HCT116 (cell line): ENCODE measurements at regions not wholly inside any gene's neighbourhood (a gene's known extent, or its start where the extent isn't known, plus 50 kb on each side); places are given as distances from the start of the nearest gene placed in this dataset.

Source experiments
- ATAC-seq: fragments of 200-7000 bp; cut with Tn5 transposase; 2 replicates; pipeline ENCODE4 v1.9.1; 2020; ENCODE audit warnings: mild to moderate bottlenecking, moderate library complexity
- BruUV-seq: library from RNA; stranded (reverse); fragments of 400-500 nt; replicated peaks from 2 replicates; lab custom pipeline; 2021; lab: Mats Ljungman, UMichigan
- CTCF ChIA-PET: fragments of 300-600 bp; sonication (Branson Sonifier 250); formaldehyde crosslinking; loops from one replicate; lab custom pipeline; 2021; ENCODE audit warnings: antibody characterized with exemption; lab: Charles Lee
- POLR2A ChIA-PET: fragments of 300-600, 350-600 bp; sonication (Branson Sonifier 250); formaldehyde crosslinking; loops from one replicate; lab custom pipeline; 2021; ENCODE audit warnings: antibody characterized with exemption; lab: Charles Lee
- RAD21 ChIA-PET, 2 experiments: fragments of 300-600 bp; sonication (Branson Sonifier 250); formaldehyde crosslinking; loops; one replicate each; lab custom pipeline; 2023; ENCODE audit warnings: low total read pairs in 2 of 2; ENCODE audit not compliant: uncharacterized antibody in 2 of 2, unreplicated experiment in 2 of 2, low non-redundant PET in 1 of 2; lab: Charles Lee
- DNase-seq: peaks from one replicate; pipeline ENCODE4 v3.0.0-alpha.2; 2010; ENCODE audit warnings: low read depth, low spot score
- H2AFZ ChIP-seq: fragments of 200-600 bp; shearing (Covaris generic), sonication (generic); 2 replicates; pipeline ENCODE4 v1.6.1; 2017; ENCODE audit warnings: low read depth, mixed run types, mixed read lengths, antibody characterized with exemption, low read length; ENCODE audit not compliant: poor library complexity, severe bottlenecking
- H3K27ac ChIP-seq: 2 replicates; pipeline ENCODE4 v1.5.1; 2012; ENCODE audit warnings: low read depth, low read length
- H3K27me3 ChIP-seq: fragments of 200-600 bp; sonication (generic); 2 replicates; pipeline ENCODE4 v1.6.1; 2016; ENCODE audit warnings: mixed run types, low read length, mixed read lengths; ENCODE audit not compliant: insufficient read depth
- H3K36me3 ChIP-seq, 2 experiments: fragments of 200-500 bp in 1 of 2; fragments of 200-600 bp in 1 of 2; sonication (Bioruptor generic) in 1 of 2; sonication (generic) in 1 of 2; 2 replicates each; pipeline versions ENCODE4 v1.5.1 to v1.6.1; 2014 to 2016; ENCODE audit warnings: low read length in 2 of 2, inconsistent platforms in 1 of 2, mixed read lengths in 1 of 2, mixed run types in 1 of 2; ENCODE audit not compliant: insufficient read depth in 2 of 2, control insufficient read depth in 1 of 2
- H3K4me1 ChIP-seq, 2 experiments: fragments of 200-600 bp in 1 of 2; sonication (generic) in 1 of 2; 2 replicates each; pipeline versions ENCODE4 v1.5.1 to v1.6.1; 2012 to 2017; ENCODE audit warnings: low read length in 2 of 2, inconsistent platforms in 1 of 2, mild to moderate bottlenecking in 1 of 2, mixed read lengths in 1 of 2, mixed run types in 1 of 2, moderate library complexity in 1 of 2; ENCODE audit not compliant: insufficient read depth in 2 of 2, control insufficient read depth in 1 of 2
- H3K4me2 ChIP-seq: fragments of 200-600 bp; sonication (generic); 2 replicates; pipeline ENCODE4 v1.6.1; 2017; ENCODE audit warnings: mixed run types, low read length, mixed read lengths
- H3K4me3 ChIP-seq, 2 experiments: fragments of 200-600 bp in 1 of 2; sonication (generic) in 1 of 2; replicated peaks in 1 of 2; 2 replicates each; pipeline ENCODE4 v1.5.1; 2011 to 2016; ENCODE audit warnings: low read length in 2 of 2, control low read depth in 1 of 2, low read depth in 1 of 2, mild to moderate bottlenecking in 1 of 2, mixed read lengths in 1 of 2, mixed run types in 1 of 2
- H3K79me2 ChIP-seq: fragments of 200-600 bp; sonication (generic); 2 replicates; pipeline ENCODE4 v1.6.1; 2017; ENCODE audit warnings: mild to moderate bottlenecking, mixed run types, low read length, moderate library complexity, mixed read lengths; ENCODE audit not compliant: insufficient read depth
- H3K9ac ChIP-seq: fragments of 200-600 bp; sonication (generic); 2 replicates; pipeline ENCODE4 v1.6.1; 2016; ENCODE audit warnings: low read length, mixed read lengths
- H3K9me2 ChIP-seq: fragments of 200-600 bp; sonication (generic), shearing (Covaris generic); 2 replicates; pipeline ENCODE4 v1.6.1; 2017; ENCODE audit warnings: mixed run types, mild to moderate bottlenecking, moderate library complexity; ENCODE audit not compliant: insufficient read depth
- H3K9me3 ChIP-seq, 2 experiments: fragments of 200-500 bp in 1 of 2; fragments of 200-600 bp in 1 of 2; sonication (Bioruptor generic) in 1 of 2; sonication (generic) in 1 of 2; 2 replicates each; pipeline ENCODE4 v1.6.1; 2014 to 2017; ENCODE audit warnings: low read length in 2 of 2, mixed read lengths in 2 of 2, inconsistent platforms in 1 of 2, low read depth in 1 of 2, mild to moderate bottlenecking in 1 of 2, mixed run types in 1 of 2, moderate library complexity in 1 of 2; ENCODE audit not compliant: control insufficient read depth in 1 of 2, insufficient read depth in 1 of 2
- H4K20me1 ChIP-seq: fragments of 200-600 bp; sonication (generic), shearing (Covaris generic); 2 replicates; pipeline ENCODE4 v1.6.1; 2017; ENCODE audit warnings: mixed run types, mild to moderate bottlenecking, moderate library complexity; ENCODE audit not compliant: insufficient read depth
- ELF1 ChIP-seq: IDR thresholded peaks from 2 replicates; pipeline ENCODE4 v1.6.1; 2012; ENCODE audit warnings: low read depth, borderline replicate concordance
- EZH2 ChIP-seq: fragments of 200-600 bp; sonication (generic); IDR thresholded peaks from 2 replicates; pipeline ENCODE4 v1.6.1; 2017; ENCODE audit warnings: antibody characterized with exemption, mixed run types
- JUND ChIP-seq: IDR thresholded peaks from 2 replicates; pipeline ENCODE4 v1.6.1; 2012
- RAD21 ChIP-seq: IDR thresholded peaks from 2 replicates; pipeline ENCODE4 v1.6.1; 2012; ENCODE audit warnings: low read depth, mild to moderate bottlenecking
- SIN3A ChIP-seq: IDR thresholded peaks from 2 replicates; pipeline ENCODE4 v1.6.1; 2012; ENCODE audit warnings: low read depth
- SP1 ChIP-seq: IDR thresholded peaks from 2 replicates; pipeline ENCODE4 v1.6.1; 2012; ENCODE audit warnings: low read depth
- SRF ChIP-seq: IDR thresholded peaks from 2 replicates; pipeline ENCODE4 v1.6.1; 2012; ENCODE audit warnings: low read depth
- TCF7L2 ChIP-seq: IDR thresholded peaks from 2 replicates; pipeline ENCODE4 v1.7.0; 2011; ENCODE audit warnings: borderline replicate concordance, inconsistent platforms; ENCODE audit not compliant: insufficient read depth, insufficient read length; ENCODE audit errors: extremely low read depth
- YY1 ChIP-seq: IDR thresholded peaks from 2 replicates; pipeline ENCODE4 v1.6.1; 2011; ENCODE audit warnings: low read length, low read depth, moderate library complexity, mild to moderate bottlenecking; ENCODE audit not compliant: insufficient replicate concordance; ENCODE audit errors: extremely low read depth
- ZFX ChIP-seq: fragments of 450-650 bp; IDR thresholded peaks from 2 replicates; pipeline ENCODE4 v1.6.1; 2017
- intact Hi-C: fragments of 100-400 bp; cut with micrococcal nuclease; formaldehyde crosslinking; loops from 2 replicates; pipeline ENCODE4 v1.10.0; 2022
- TF ChIP-seq, protein P1 (sequence below): IDR thresholded peaks from 2 replicates; pipeline ENCODE4 v1.6.1; 2012
- TF ChIP-seq, protein P2 (sequence below): IDR thresholded peaks from 2 replicates; pipeline ENCODE4 v1.6.1; 2011; ENCODE audit warnings: mild to moderate bottlenecking, low read length, moderate library complexity; ENCODE audit not compliant: insufficient replicate concordance; ENCODE audit errors: extremely low read depth
- TF ChIP-seq, protein P3 (sequence below): IDR thresholded peaks from 2 replicates; pipeline ENCODE4 v1.6.1; 2012

DNA sequence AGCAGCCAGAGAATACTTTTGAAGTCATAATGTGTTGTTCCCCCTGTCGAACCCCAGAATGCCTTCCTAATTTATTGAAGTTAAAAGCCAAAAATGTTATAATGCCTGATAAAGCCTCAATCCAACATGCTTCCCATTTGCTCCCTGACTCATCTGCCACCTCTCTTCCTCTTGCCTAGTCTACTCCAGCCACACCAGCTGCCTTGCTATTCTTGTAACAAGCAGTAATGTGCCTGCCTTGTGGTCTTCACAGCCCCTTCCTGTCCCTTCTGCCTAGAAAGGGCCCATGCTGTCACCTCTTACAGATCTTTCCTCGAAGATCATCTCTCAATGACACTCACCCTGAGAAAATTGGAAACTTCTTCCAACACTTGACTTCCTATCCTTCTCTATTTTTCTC, 231.6 kb upstream of the CDH2 start:
- POLR2A ChIA-PET = no interaction called here
- no peak overlapping the region for H3K4me2 ChIP-seq

More for the DNA sequence above, 231.6 kb upstream of the CDH2 start:
- no peaks in the 10 kb centered on the region for H3K36me3 ChIP-seq
- H3K27me3 ChIP-seq = no peaks in the 10 kb centered on the region
- H3K4me1 ChIP-seq = no peaks in the 10 kb centered on the region
- no peak overlapping the region for H3K4me3 ChIP-seq
- no peak overlapping the region for H2AFZ ChIP-seq
- RAD21 ChIA-PET = no interaction called here
- TF ChIP-seq SP1 (no peak), RAD21 (no peak), TCF7L2 (no peak), EZH2 (no peak), JUND (no peak), SRF (no peak), YY1 (no peak), ZFX (no peak), SIN3A (no peak), ELF1 (no peak)
- TF ChIP-seq, protein P1, sequence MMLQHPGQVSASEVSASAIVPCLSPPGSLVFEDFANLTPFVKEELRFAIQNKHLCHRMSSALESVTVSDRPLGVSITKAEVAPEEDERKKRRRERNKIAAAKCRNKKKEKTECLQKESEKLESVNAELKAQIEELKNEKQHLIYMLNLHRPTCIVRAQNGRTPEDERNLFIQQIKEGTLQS = no peak
- TF ChIP-seq, protein P2, sequence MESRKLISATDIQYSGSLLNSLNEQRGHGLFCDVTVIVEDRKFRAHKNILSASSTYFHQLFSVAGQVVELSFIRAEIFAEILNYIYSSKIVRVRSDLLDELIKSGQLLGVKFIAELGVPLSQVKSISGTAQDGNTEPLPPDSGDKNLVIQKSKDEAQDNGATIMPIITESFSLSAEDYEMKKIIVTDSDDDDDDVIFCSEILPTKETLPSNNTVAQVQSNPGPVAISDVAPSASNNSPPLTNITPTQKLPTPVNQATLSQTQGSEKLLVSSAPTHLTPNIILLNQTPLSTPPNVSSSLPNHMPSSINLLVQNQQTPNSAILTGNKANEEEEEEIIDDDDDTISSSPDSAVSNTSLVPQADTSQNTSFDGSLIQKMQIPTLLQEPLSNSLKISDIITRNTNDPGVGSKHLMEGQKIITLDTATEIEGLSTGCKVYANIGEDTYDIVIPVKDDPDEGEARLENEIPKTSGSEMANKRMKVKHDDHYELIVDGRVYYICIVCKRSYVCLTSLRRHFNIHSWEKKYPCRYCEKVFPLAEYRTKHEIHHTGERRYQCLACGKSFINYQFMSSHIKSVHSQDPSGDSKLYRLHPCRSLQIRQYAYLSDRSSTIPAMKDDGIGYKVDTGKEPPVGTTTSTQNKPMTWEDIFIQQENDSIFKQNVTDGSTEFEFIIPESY = no peak
- TF ChIP-seq, protein P3, sequence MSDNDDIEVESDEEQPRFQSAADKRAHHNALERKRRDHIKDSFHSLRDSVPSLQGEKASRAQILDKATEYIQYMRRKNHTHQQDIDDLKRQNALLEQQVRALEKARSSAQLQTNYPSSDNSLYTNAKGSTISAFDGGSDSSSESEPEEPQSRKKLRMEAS = no peak
- H3K79me2 ChIP-seq = no peaks in the 10 kb centered on the region
- no peak overlapping the region for H3K9ac ChIP-seq
- CTCF ChIA-PET = no interaction called here
- H3K9me2 ChIP-seq = no peaks in the 10 kb centered on the region
- no peaks in the 10 kb centered on the region for H4K20me1 ChIP-seq
- no peaks in the 10 kb centered on the region for H3K9me3 ChIP-seq
- H3K27ac ChIP-seq = no peak overlapping the region
- no TSS peak for BruUV-seq
- intact Hi-C loops = no loop called here
- no peak for ATAC-seq
- DNase-seq = no peak
